Inferior parietal cortex (tissue), 1 donor: ENCODE measurements at regions not wholly inside any gene's neighbourhood (a gene's known extent, or its start where the extent isn't known, plus 50 kb on each side); places are given as distances from the start of the nearest gene placed in this dataset.
"Not testable (repeated sequence)": the region's sequence is repeated elsewhere in the genome, so short reads cannot be mapped to it uniquely, and the experiment has no call there.

Experiments
- DNase-seq: peaks from one replicate; pipeline ENCODE4 v3.0.0-alpha.2; 2016; ENCODE audit errors: extremely low spot score

- DNase-seq, result no peak
These were observed 193.9 kb downstream of the ANKRD7 start for GRCh38 chr7:118418433-118418832.

GRCh38 chr7:118420888-118421287 lies 196.4 kb downstream of the ANKRD7 start:
- no peak for DNase-seq

- DNase-seq, result no peak
These were observed 204.6 kb downstream of the ANKRD7 start for GRCh38 chr7:118429141-118429540.

GRCh38 chr7:118436663-118437062 lies 212.2 kb downstream of the ANKRD7 start:
- DNase-seq, result no peak

- not testable (repeated sequence) for DNase-seq
These were observed 224.5 kb downstream of the ANKRD7 start for GRCh38 chr7:118449030-118449429.

GRCh38 chr7:118449797-118450567 lies 225.5 kb downstream of the ANKRD7 start:
- no peak for DNase-seq

GRCh38 chr7:118452128-118452527 lies 227.6 kb downstream of the ANKRD7 start:
- DNase-seq, result no peak

GRCh38 chr7:118467381-118467780 lies 242.9 kb downstream of the ANKRD7 start:
- no peak for DNase-seq

- no peak for DNase-seq
These were observed 248.1 kb downstream of the ANKRD7 start for GRCh38 chr7:118472581-118472980.

GRCh38 chr7:118473271-118473670 lies 248.8 kb downstream of the ANKRD7 start:
- no peak for DNase-seq

GRCh38 chr7:118476036-118476435 lies 251.5 kb downstream of the ANKRD7 start:
- DNase-seq, result no peak

GRCh38 chr7:118477036-118477435 lies 252.5 kb downstream of the ANKRD7 start:
- no peak for DNase-seq

- no peak for DNase-seq
These were observed 253.7 kb downstream of the ANKRD7 start for GRCh38 chr7:118478236-118478635.

GRCh38 chr7:118478931-118479330 lies 254.4 kb downstream of the ANKRD7 start:
- no peak for DNase-seq

- no peak for DNase-seq
These were observed 268.0 kb downstream of the ANKRD7 start for GRCh38 chr7:118492466-118492865.

GRCh38 chr7:118496138-118496644 lies 271.7 kb downstream of the ANKRD7 start:
- no peak for DNase-seq

- no peak for DNase-seq
These were observed 277.7 kb downstream of the ANKRD7 start for GRCh38 chr7:118502235-118502634.

GRCh38 chr7:118511146-118511545 lies 286.6 kb downstream of the ANKRD7 start:
- DNase-seq, result no peak

GRCh38 chr7:118517275-118517674 lies 292.8 kb downstream of the ANKRD7 start:
- no peak for DNase-seq

GRCh38 chr7:118525020-118525419 lies 300.5 kb downstream of the ANKRD7 start:
- no peak for DNase-seq

GRCh38 chr7:118531566-118531965 lies 307.1 kb downstream of the ANKRD7 start:
- DNase-seq, result no peak

GRCh38 chr7:118559207-118559606 lies 334.7 kb downstream of the ANKRD7 start:
- DNase-seq, result no peak

GRCh38 chr7:118563311-118563710 lies 338.8 kb downstream of the ANKRD7 start:
- DNase-seq, result no peak

GRCh38 chr7:118572604-118573003 lies 348.1 kb downstream of the ANKRD7 start:
- DNase-seq, result no peak
